ENCODE measurements at regions not wholly inside any gene's neighbourhood (a gene's known extent, or its start where the extent isn't known, plus 50 kb on each side); places are given as distances from the start of the nearest gene placed in this dataset.

- no peak for DNase-seq
- Mint-ChIP-seq H3K4me1 (ENCODE audit: low read depth, unreplicated experiment) (no peaks in the 10 kb centered on the region), H3K36me3 (ENCODE audit: insufficient read depth, unreplicated experiment) (no peaks in the 10 kb centered on the region), H3K9me3 (ENCODE audit: low read depth, unreplicated experiment) (peaks cover 11% of the 10 kb centered on the region), H3K27me3 (ENCODE audit: unreplicated experiment) (no peaks in the 10 kb centered on the region), H3K4me3 (ENCODE audit: low read depth, unreplicated experiment) (no peak overlapping the region), H3K27ac (ENCODE audit: unreplicated experiment) (no peak overlapping the region)
- no TSS peak for BruUV-seq (replicated peaks)
- CTCF ChIA-PET, result no interaction called here
- intact Hi-C loops (cut with micrococcal nuclease; ENCODE audit: unreplicated experiment), result no loop called here
- no peak for TF ChIP-seq CTCF (IDR thresholded peaks at IDR 0.05; ENCODE audit: unreplicated experiment)
Observed at GRCh38 chrX:5640071-5640470, 588.6 kb downstream of the NLGN4X start.

- no peaks in the 10 kb centered on the region for H3K36me3 Mint-ChIP-seq (ENCODE audit: insufficient read depth, unreplicated experiment)
- H3K9me3 Mint-ChIP-seq (ENCODE audit: low read depth, unreplicated experiment), result peaks cover 6% of the 10 kb centered on the region
- CTCF ChIA-PET, result no interaction called here
- H3K4me1 Mint-ChIP-seq (ENCODE audit: low read depth, unreplicated experiment), result no peaks in the 10 kb centered on the region
- no peak overlapping the region for H3K27ac Mint-ChIP-seq (ENCODE audit: unreplicated experiment)
- no peaks in the 10 kb centered on the region for H3K27me3 Mint-ChIP-seq (ENCODE audit: unreplicated experiment)
- intact Hi-C loops (cut with micrococcal nuclease; ENCODE audit: unreplicated experiment), result no loop called here
- TF ChIP-seq CTCF (IDR thresholded peaks at IDR 0.05; ENCODE audit: unreplicated experiment), result no peak
- no TSS peak for BruUV-seq (replicated peaks)
- no peak overlapping the region for H3K4me3 Mint-ChIP-seq (ENCODE audit: low read depth, unreplicated experiment)
- DNase-seq, result no peak
Observed at GRCh38 chrX:5638572-5638971, 590.1 kb downstream of the NLGN4X start.

GRCh38 chrX:5632887-5633286 is 595.8 kb downstream of the NLGN4X start:
- BruUV-seq (replicated peaks), result no TSS peak
- H3K4me3 Mint-ChIP-seq (ENCODE audit: low read depth, unreplicated experiment), result no peak overlapping the region
- H3K4me1 Mint-ChIP-seq (ENCODE audit: low read depth, unreplicated experiment), result no peaks in the 10 kb centered on the region
- no peak for TF ChIP-seq CTCF (IDR thresholded peaks at IDR 0.05; ENCODE audit: unreplicated experiment)
- H3K27ac Mint-ChIP-seq (ENCODE audit: unreplicated experiment), result no peak overlapping the region
- DNase-seq, result no peak
- H3K9me3 Mint-ChIP-seq (ENCODE audit: low read depth, unreplicated experiment), result peaks cover 6% of the 10 kb centered on the region
- H3K36me3 Mint-ChIP-seq (ENCODE audit: insufficient read depth, unreplicated experiment), result no peaks in the 10 kb centered on the region
- CTCF ChIA-PET, result no interaction called here
- no peaks in the 10 kb centered on the region for H3K27me3 Mint-ChIP-seq (ENCODE audit: unreplicated experiment)
- intact Hi-C loops (cut with micrococcal nuclease; ENCODE audit: unreplicated experiment), result no loop called here

- intact Hi-C loops (cut with micrococcal nuclease; ENCODE audit: unreplicated experiment), result no loop called here
- Mint-ChIP-seq H3K27ac (ENCODE audit: unreplicated experiment) (no peak overlapping the region), H3K36me3 (ENCODE audit: insufficient read depth, unreplicated experiment) (no peaks in the 10 kb centered on the region), H3K9me3 (ENCODE audit: low read depth, unreplicated experiment) (peaks cover 6% of the 10 kb centered on the region), H3K4me3 (ENCODE audit: low read depth, unreplicated experiment) (no peak overlapping the region), H3K27me3 (ENCODE audit: unreplicated experiment) (no peaks in the 10 kb centered on the region), H3K4me1 (ENCODE audit: low read depth, unreplicated experiment) (no peaks in the 10 kb centered on the region)
- no peak for TF ChIP-seq CTCF (IDR thresholded peaks at IDR 0.05; ENCODE audit: unreplicated experiment)
- BruUV-seq (replicated peaks), result no TSS peak
- DNase-seq, result no peak
- CTCF ChIA-PET, result no interaction called here
Observed at GRCh38 chrX:5632061-5632614, 596.5 kb downstream of the NLGN4X start.

Data from Calu3 (cell line).